ENCODE measurements at regions not wholly inside any gene's neighbourhood (a gene's known extent, or its start where the extent isn't known, plus 50 kb on each side); places are given as distances from the start of the nearest gene placed in this dataset.

- intact Hi-C loops (cut with DNase I; ENCODE audit: low total_unique reads): no loop called here
- TF ChIP-seq POLR2A (IDR thresholded peaks at IDR 0.05) (no peak), POLR2AphosphoS5 (IDR thresholded peaks at IDR 0.05) (no peak), CTCF (IDR thresholded peaks at IDR 0.05) (no peak)
- Histone ChIP-seq H3K27ac (no peak overlapping the region), H3K4me3 (no peak overlapping the region), H3K27me3 (no peaks in the 10 kb centered on the region), H3K9me3 (no peaks in the 10 kb centered on the region), H3K36me3 (no peaks in the 10 kb centered on the region), H3K4me1 (no peaks in the 10 kb centered on the region)
- no peak for DNase-seq (ENCODE audit: low spot score in 2 of 2)
These were observed 86.9 kb upstream of the NID2 start for GRCh38 chr14:52155651-52156213.

GRCh38 chr14:52154992-52155650 is 86.3 kb upstream of the NID2 start:
- H3K4me1 ChIP-seq: no peaks in the 10 kb centered on the region
- no peak for TF ChIP-seq CTCF (IDR thresholded peaks at IDR 0.05)
- TF ChIP-seq POLR2AphosphoS5 (IDR thresholded peaks at IDR 0.05): no peak
- no peak for TF ChIP-seq POLR2A (IDR thresholded peaks at IDR 0.05)
- no peaks in the 10 kb centered on the region for H3K9me3 ChIP-seq
- intact Hi-C loops (cut with DNase I; ENCODE audit: low total_unique reads): no loop called here
- H3K27ac ChIP-seq: no peak overlapping the region
- H3K27me3 ChIP-seq: no peaks in the 10 kb centered on the region
- DNase-seq (ENCODE audit: low spot score in 2 of 2): no peak
- H3K4me3 ChIP-seq: no peak overlapping the region
- no peaks in the 10 kb centered on the region for H3K36me3 ChIP-seq

GRCh38 chr14:52153939-52154338 is 85.1 kb upstream of the NID2 start:
- no peaks in the 10 kb centered on the region for H3K36me3 ChIP-seq
- H3K4me1 ChIP-seq: no peaks in the 10 kb centered on the region
- no peak overlapping the region for H3K4me3 ChIP-seq
- no peaks in the 10 kb centered on the region for H3K27me3 ChIP-seq
- no peaks in the 10 kb centered on the region for H3K9me3 ChIP-seq
- TF ChIP-seq CTCF (IDR thresholded peaks at IDR 0.05) (no peak), POLR2AphosphoS5 (IDR thresholded peaks at IDR 0.05) (no peak), POLR2A (IDR thresholded peaks at IDR 0.05) (no peak)
- H3K27ac ChIP-seq: no peak overlapping the region
- DNase-seq (ENCODE audit: low spot score in 2 of 2): no peak
- intact Hi-C loops (cut with DNase I; ENCODE audit: low total_unique reads): no loop called here

GRCh38 chr14:52150162-52150561 is 81.3 kb upstream of the NID2 start:
- intact Hi-C loops (cut with DNase I; ENCODE audit: low total_unique reads): no loop called here
- no peaks in the 10 kb centered on the region for H3K27me3 ChIP-seq
- H3K4me1 ChIP-seq: no peaks in the 10 kb centered on the region
- no peak for DNase-seq (ENCODE audit: low spot score in 2 of 2)
- no peak overlapping the region for H3K27ac ChIP-seq
- no peak overlapping the region for H3K4me3 ChIP-seq
- TF ChIP-seq POLR2A (IDR thresholded peaks at IDR 0.05) (no peak), CTCF (IDR thresholded peaks at IDR 0.05) (no peak), POLR2AphosphoS5 (IDR thresholded peaks at IDR 0.05) (no peak)
- no peaks in the 10 kb centered on the region for H3K9me3 ChIP-seq
- H3K36me3 ChIP-seq: no peaks in the 10 kb centered on the region

GRCh38 chr14:52148371-52148770 is 79.5 kb upstream of the NID2 start:
- Histone ChIP-seq H3K27ac (no peak overlapping the region), H3K4me1 (no peaks in the 10 kb centered on the region), H3K4me3 (no peak overlapping the region), H3K9me3 (no peaks in the 10 kb centered on the region), H3K36me3 (no peaks in the 10 kb centered on the region), H3K27me3 (no peaks in the 10 kb centered on the region)
- intact Hi-C loops (cut with DNase I; ENCODE audit: low total_unique reads): no loop called here
- DNase-seq (ENCODE audit: low spot score in 2 of 2): no peak
- TF ChIP-seq CTCF (IDR thresholded peaks at IDR 0.05): no peak
- no peak for TF ChIP-seq POLR2AphosphoS5 (IDR thresholded peaks at IDR 0.05)
- TF ChIP-seq POLR2A (IDR thresholded peaks at IDR 0.05): no peak

All from breast epithelium (tissue), 4 donors.